KG1 (cell line): ENCODE measurements at regions not wholly inside any gene's neighbourhood (a gene's known extent, or its start where the extent isn't known, plus 50 kb on each side); places are given as distances from the start of the nearest gene placed in this dataset.

Source experiments
- DNase-seq: peaks from one replicate; lab custom pipeline; 2025; lab: John Stamatoyannopoulos, UW

DNA sequence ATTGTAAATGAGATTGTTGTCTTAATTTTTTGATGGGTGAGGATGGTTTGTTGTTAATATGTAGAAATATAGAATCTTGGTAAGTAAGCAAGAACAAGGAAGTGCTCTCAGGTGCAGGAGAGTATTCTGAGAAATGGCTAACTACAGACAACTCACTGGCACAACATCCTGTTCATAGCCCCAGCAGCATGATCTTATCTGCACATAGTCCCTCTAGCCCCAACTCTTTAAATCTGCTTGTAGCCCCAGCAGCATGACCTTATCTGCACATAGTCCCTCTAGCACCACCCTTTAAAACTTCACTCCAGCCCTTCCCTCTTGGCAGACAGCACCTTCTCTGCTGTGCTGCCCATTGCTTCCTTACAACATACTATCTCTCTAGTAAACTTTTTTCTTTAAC lies 1957.1 kb upstream of the ADGRL3 start:
- DNase-seq, result no peak

GRCh38 chr4:59247032-59247431 lies 1953.1 kb upstream of the ADGRL3 start:
- no peak for DNase-seq

GRCh38 chr4:59248313-59248712 lies 1951.8 kb upstream of the ADGRL3 start:
- no peak for DNase-seq

- DNase-seq, result no peak
These were observed 1951.0 kb upstream of the ADGRL3 start for GRCh38 chr4:59249110-59249509.

GRCh38 chr4:59258002-59258401 lies 1942.1 kb upstream of the ADGRL3 start:
- no peak for DNase-seq

- no peak for DNase-seq
These were observed 1892.5 kb upstream of the ADGRL3 start for GRCh38 chr4:59307609-59308008.

DNA sequence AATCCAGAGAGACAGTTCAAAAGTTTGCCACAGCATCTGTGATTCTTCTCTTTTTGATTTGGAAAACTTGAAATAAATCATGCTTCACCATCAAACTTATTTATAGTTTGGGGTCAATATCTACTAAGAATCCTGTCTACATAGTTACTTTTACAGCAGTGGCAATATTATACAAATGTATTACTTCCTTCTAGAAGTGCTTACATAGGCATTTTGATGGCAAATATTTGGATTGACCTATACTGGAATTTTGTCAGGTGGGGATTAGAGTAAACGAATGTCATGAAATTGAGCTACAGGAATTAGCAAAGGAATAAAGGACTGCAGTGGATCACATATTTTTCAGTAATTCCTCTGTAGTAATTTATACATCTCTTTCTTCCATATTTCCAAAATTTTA lies 1885.5 kb upstream of the ADGRL3 start:
- DNase-seq, result no peak

DNA sequence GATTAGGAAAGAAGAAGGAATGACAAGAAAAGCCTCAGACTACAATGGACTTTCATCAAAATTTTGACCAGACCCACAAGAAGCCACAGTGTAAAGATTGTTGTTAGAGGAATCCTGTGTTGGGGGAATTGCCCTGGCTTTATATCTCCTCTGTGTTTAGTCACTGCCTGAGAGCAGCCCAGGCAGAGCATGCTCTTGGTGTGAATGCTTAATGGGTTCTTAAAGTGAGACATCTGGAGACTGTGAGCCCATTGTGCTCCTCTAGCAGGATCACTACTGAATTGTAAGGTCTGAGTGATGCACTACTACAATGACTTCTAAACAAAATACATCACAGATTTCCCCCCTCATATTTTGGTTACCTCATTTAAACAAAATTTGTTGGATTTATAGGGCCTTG lies 1860.5 kb upstream of the ADGRL3 start:
- DNase-seq, result no peak

DNA sequence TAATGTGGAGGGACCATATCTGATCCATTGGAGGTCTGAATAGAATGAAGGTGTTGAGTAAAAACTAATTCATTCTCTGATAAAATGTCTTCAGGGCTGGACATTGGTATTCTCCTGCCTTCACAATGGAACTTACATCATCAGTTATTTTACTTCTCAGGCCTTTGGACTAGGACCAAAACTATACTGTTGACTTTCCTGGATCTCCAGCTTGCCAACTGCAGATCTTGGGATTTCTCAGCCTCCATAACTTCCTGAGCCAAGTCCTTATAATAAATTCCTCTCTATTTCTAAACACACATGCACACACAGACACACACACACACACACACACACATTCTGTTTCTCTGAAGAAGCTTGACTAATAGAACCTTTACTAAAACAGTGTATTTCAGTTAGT lies 1858.6 kb upstream of the ADGRL3 start:
- DNase-seq, result no peak

DNA sequence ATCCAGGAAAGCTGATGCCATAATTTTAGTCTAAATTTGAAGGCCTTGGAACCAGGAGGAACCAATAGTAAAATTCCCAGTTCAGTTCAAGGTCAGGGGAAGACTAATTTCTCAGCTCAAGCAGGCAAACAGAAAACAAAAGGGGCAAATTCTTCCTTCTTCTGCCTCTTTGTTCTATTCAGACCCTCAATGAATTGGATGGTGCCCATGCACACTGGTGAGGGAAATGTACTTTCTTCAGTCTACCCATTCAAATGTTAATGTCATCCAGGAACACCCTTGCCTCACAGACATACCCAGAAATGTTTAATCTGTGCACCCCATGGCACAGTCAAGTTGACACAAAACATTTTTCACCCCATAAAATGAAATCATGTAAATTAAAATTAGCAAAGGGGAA lies 1851.2 kb upstream of the ADGRL3 start:
- DNase-seq, result no peak

GRCh38 chr4:59369229-59369628 lies 1830.9 kb upstream of the ADGRL3 start:
- DNase-seq, result no peak

- DNase-seq, result no peak
These were observed 1825.7 kb upstream of the ADGRL3 start for GRCh38 chr4:59374416-59374815.

DNA sequence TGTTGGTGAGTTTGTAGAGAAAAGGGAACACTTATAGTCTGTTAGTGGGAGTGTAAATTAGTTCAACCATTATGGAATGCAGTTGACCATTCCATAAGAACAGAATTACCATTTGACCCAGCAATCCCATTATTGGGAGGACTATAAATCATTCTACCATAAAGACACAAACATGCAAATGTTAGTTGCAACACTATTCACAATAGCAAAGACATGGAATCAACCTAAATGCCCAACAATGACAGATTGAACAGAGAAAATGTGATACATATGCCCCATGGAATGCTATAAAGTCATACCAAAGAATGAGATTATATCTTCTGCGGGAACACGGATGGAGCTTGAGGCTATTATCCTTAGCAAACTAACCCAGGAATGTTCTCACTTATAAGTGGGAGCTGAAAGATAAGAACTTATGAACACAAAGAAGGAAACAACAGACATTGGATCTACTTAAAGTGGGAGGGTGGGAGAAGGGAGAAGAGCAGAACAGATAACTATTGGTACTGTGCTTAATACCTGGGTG lies 1819.2 kb upstream of the ADGRL3 start:
- no peak for DNase-seq

GRCh38 chr4:59381591-59381990 lies 1818.5 kb upstream of the ADGRL3 start:
- no peak for DNase-seq

DNA sequence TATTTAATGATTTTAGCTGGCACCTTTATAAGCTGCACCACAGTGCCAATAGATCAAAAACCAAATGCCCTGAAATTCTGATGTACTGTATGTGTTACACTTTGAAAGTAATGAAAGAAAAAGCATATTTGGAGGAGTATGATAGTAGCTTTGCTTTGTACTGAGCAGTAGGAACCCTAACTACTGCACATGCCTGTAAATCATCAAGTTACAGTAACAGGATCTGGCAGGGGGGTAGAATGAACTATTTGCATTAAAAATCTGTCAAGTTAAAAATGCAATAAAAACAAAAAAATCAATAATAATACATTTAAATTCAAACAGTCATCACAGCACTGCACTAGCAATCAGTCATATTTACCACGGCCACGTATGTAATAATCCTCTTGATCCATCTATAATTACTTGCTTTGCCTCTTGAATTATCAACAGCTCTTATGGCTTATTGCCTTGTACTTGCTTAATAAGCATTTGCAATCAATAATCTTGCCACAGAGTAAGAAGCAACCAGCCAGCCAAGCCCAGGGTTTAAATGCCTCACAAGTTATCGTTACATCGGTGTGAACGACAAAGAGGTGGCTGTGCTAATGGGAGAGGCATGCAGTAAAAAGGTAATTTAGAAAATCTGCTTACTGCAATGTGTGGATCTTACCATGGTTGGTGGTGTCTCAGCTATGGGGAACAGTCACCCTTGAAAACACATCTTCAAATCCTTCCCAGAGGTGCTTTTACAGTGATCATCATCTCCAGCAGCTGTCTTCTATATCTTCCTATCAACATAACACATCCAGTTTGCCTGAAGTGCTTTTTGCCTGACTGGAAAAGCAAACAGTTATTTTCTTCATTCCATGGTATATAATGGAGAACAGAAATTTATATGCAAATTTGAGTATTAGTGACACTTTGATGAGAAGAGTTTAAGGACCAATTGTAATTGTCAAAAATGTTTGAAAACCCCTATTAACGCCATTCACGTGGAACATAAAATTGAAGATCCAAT lies 1812.1 kb upstream of the ADGRL3 start:
- no peak for DNase-seq

- DNase-seq, result no peak
These were observed 1806.3 kb upstream of the ADGRL3 start for GRCh38 chr4:59393780-59394179.

- DNase-seq, result no peak
These were observed 1799.8 kb upstream of the ADGRL3 start for GRCh38 chr4:59400334-59400733.

GRCh38 chr4:59409647-59410046 lies 1790.5 kb upstream of the ADGRL3 start:
- no peak for DNase-seq

DNA sequence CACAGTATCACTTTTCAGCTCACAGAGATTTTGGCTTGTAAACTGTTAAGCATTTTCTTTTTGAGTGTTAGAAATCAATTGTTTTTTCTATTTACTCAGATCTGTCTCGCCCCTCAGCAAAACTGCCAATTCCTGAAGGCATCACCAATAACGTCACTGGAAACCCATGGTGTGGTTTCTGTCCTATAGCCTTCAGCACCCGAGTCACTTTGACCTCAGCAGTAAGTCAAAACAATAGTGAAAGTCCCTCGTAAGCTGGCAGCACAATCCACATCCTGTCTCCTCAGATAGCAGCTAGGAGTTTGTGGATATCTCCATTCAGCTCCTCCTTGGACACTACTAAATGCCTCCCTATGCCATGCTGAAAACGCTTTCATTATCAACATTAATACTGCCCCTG lies 1787.4 kb upstream of the ADGRL3 start:
- DNase-seq, result no peak

- DNase-seq, result no peak
These were observed 1744.4 kb upstream of the ADGRL3 start for GRCh38 chr4:59455751-59456150.

GRCh38 chr4:59457576-59457975 lies 1742.5 kb upstream of the ADGRL3 start:
- DNase-seq, result no peak

- no peak for DNase-seq
These were observed 1715.2 kb upstream of the ADGRL3 start for GRCh38 chr4:59484944-59485343.

- DNase-seq, result no peak
These were observed 1700.0 kb upstream of the ADGRL3 start for GRCh38 chr4:59500103-59500502.

- DNase-seq, result no peak
These were observed 1696.4 kb upstream of the ADGRL3 start for GRCh38 chr4:59503731-59504130.
